Endometrium (tissue), 2 donors: ENCODE measurements at regions not wholly inside any gene's neighbourhood (a gene's known extent, or its start where the extent isn't known, plus 50 kb on each side); places are given as distances from the start of the nearest gene placed in this dataset.
"Not testable (repeated sequence)": the region's sequence is repeated elsewhere in the genome, so short reads cannot be mapped to it uniquely, and the experiment has no call there.

Experiments
- FAIRE-seq: peaks from 2 replicates; lab custom pipeline; 2012; peaks lifted over from hg19 to GRCh38; lab: Jason Lieb, UNC
- donor health status: control.
- donor health status: control.

- no peak for FAIRE-seq
Measured at GRCh38 chr1:72394457-72394856, 112.1 kb upstream of the NEGR1 start.

- FAIRE-seq = no peak
Measured at GRCh38 chr1:72379072-72379471, 96.7 kb upstream of the NEGR1 start.

GRCh38 chr1:72375226-72375625 is 92.9 kb upstream of the NEGR1 start:
- FAIRE-seq = no peak

GRCh38 chr1:72371259-72372035 is 89.1 kb upstream of the NEGR1 start:
- FAIRE-seq = no peak

GRCh38 chr1:72370836-72371235 is 88.5 kb upstream of the NEGR1 start:
- not testable (repeated sequence) for FAIRE-seq

- FAIRE-seq = no peak
Measured at GRCh38 chr1:72369069-72369757, 86.9 kb upstream of the NEGR1 start.

GRCh38 chr1:72366466-72366865 is 84.1 kb upstream of the NEGR1 start:
- FAIRE-seq = no peak

- no peak for FAIRE-seq
Measured at GRCh38 chr1:72365693-72366092, 83.4 kb upstream of the NEGR1 start.

GRCh38 chr1:72362538-72362937 is 80.2 kb upstream of the NEGR1 start:
- no peak for FAIRE-seq

- no peak for FAIRE-seq
Measured at GRCh38 chr1:72357411-72357810, 75.1 kb upstream of the NEGR1 start.

- no peak for FAIRE-seq
Measured at GRCh38 chr1:72355899-72356298, 73.6 kb upstream of the NEGR1 start.

- FAIRE-seq = no peak
Measured at GRCh38 chr1:72341661-72342060, 59.3 kb upstream of the NEGR1 start.

GRCh38 chr1:72336776-72337175 is 54.4 kb upstream of the NEGR1 start:
- FAIRE-seq = no peak
